GM19193 (cell line): ENCODE measurements at regions not wholly inside any gene's neighbourhood (a gene's known extent, or its start where the extent isn't known, plus 50 kb on each side); places are given as distances from the start of the nearest gene placed in this dataset.

Experiments
- POLR2A ChIP-seq: IDR thresholded peaks from 4 replicates; pipeline ENCODE4 v1.6.1; 2011; ENCODE audit not compliant: insufficient read depth, insufficient read length; ENCODE audit errors: extremely low read depth

DNA sequence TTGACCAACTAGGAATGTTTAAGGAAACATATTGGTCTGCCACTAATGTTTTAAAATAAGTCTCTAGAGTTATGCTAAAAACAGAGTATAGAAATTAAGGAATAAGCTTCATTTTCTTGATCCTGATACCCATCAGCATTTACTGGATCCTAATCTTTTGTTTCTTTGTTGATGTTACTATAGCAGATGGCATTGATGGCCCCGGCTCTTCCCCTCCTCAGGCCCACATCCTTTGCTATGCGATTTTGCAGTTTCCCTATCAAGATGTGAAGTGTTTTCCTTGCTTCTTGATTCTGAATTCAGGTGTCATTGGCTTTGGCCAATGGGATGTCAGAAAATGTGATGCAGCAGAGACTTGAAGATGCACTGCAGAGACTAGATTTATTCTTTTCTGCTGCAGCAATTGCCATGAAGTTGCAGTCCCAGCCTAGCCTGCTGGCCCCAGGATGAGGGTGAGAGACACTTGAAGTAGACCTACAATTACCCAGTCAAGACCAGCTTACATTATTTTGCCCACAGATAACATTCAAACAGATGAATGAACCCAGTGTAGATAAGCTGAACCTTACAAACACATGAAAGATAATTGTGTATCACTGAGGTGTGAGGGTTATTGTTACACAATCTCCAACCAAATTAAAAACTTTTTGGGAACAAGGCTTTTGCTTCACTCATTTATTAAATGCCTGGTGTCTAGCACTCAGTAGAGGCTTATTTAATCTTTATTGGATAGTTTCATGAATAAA is 115.2 kb upstream of the ITGA4 start:
- TF ChIP-seq POLR2A: no peak

DNA sequence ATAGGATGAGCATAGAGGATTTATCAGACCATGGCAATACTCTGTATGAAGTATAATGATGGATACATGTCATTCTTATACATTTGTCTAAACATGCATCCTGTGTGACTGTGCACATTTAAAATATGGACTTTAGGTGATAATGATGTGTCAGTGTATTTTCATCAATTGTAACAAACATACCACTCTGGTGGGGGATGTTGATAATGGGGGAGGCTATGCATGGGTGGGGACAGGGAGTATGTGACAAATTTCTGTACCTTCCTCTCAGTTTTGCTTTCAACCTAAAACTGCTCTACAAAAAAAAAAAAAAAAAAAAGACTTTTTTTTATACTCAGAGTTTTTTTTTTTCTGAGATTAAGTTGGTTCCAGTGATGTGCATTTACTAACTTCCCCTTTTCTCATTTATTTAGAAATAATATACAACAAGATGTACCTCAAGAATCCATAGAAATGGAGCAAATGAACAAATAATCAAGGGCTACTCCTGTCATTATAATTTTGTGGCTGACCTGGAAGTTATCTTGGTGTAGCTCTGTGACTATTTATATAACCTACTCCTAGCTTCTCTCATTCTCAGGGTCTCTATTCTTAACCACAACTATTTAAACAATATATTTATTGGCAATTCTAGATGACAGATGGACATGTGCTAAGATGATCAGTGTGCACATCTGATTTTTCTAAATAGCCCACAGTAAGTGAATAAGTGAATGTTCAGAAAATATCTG is 108.9 kb upstream of the ITGA4 start:
- no peak for TF ChIP-seq POLR2A

DNA sequence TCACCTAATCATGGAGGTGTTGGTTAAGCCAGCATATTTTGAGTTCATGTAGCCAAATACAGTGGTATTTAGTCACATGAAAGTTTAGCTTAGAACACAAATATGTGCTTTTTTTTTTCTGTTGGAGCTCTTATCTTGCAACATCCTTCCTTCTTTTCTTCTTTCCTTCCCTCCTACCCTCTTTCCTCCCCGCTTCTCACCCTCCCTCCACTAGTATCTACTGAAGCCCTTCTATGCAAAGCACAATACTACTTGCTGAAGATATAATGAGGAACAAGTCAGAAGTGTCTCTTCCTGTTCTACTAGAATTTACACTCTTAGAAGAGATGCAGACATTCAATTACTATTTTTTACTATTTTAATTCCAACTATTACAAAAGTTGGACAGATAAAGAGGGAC is 105.0 kb upstream of the ITGA4 start:
- no peak for TF ChIP-seq POLR2A

DNA sequence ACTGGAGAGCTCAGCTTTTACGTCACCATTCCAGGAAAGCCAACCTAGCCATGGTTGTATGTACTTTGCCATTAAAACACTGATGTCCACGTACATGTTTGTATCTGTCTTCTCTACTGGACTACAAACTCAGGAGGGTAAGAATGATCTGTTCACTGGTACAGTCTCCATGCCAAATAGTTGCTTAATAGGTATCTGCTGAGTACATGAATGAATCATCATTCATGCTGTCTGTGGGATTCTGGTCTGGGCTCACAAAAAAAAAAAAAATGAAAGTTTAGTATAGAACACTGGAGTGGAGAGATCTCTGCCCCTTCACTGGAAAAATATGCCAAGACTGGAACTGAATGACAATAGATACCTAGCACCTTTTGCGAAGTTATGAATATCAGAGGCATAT is 102.6 kb upstream of the ITGA4 start:
- TF ChIP-seq POLR2A: no peak

DNA sequence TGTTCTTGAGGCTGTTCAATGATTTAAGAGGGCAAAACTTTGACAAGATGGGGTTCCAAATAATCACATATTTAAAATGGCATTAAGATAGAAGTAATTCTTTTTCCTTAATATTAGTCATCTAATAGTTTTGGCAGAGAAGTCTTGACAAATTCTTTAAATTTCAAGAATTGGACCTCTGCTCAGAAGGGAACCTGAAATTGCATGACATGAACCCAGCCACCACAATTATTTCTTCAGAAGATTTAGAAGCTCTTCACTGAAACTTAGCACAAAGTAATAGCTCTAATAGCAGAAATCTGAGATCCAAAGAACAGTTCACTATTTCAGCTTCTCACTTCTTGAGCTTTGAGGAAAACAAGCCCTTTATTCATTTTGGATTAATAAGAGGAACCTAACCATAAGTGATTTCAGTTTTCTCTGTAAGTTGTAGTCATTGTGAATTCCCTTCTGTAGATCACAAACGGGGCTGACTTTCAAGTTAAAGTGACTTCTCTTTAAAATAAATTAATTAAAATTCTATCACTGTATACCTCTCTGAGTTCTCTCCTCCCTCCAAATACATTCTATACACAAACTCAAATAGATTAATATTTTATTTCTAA is 100.6 kb upstream of the ITGA4 start:
- no peak for TF ChIP-seq POLR2A

DNA sequence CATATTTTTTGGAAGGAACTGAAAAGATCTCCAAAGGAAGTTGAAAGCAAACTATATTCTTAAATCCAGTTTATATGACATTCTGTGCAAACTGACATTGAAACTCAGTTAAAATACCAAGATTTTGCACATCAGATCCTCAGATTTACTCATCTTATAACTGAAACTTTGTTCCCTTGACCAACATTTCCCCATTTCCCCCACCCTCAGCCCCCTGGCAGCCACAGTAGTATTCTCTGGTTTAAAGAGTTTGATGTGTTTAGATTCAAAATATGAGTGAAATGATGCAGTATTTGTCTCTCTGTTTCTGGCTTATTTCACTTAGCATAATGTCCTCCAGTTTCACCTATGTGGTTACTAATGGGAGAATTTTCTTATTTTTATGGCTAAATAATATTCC is 99.2 kb upstream of the ITGA4 start:
- TF ChIP-seq POLR2A: no peak

DNA sequence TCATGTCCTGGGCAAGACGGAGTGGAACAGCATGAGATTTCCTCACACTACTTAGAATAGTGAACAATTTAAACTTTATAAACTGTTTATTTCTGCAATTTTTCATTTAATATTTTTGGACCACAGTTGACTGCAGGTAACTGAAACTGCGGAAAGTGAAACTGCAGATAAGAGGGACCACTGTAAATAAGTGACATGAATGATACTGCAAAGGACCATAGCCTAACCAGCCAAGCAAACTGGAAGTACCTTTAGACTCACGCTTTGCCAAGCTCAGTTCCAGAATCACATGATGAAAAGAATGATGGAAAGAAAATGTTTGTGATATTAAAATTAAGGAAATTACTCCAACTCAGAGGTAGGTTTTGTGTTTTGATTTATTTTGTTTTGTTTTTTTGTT is 94.6 kb upstream of the ITGA4 start:
- TF ChIP-seq POLR2A: no peak

DNA sequence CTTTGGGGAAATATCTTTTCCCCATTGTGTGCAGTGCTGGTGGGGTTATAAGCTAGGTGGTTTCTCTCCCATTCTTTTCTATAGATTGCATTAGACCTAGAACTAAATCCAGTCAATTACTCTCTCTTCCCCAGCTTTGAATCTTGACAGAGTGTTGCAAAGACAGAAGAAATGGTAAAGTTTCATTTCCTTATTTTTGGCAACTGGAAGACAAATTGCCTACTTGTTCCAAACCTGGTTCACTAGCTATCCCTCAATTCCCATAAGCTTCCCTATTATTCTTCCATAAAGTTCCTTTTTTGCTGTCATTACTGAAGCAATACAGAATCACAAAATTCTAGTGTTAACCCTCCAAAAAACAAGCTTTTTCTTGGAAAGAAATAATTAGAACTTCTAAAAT is 94.0 kb upstream of the ITGA4 start:
- TF ChIP-seq POLR2A: no peak

DNA sequence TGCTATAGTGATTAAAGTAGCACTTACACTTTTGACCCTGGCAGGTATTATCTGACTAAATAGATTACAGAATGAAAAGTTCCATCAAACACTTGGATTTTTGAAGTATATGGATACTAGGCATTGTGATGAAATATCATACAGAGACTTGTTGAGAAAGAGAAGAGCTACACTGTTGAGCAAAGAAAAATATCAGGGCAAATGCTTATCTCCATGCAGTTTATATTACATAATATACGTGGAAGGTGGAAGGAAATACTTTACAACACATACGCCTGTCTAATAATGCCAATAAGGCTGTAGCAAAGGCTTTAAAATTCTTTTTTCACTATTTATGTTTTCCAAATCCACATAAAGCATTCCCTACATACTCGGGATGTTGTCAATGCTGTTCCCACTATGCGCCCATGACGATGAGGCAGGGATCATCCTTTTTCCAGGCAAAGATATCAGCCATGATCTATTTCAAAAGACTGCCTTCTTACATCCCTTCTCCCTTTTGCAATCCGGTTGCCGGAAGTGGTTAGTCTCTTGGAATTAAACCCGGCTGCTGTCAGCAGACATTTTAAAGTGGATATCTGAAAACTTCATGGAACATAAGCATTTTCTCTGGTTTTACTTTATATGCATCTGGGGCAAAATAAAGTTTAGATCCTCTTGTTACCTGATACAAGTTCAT is 92.6 kb upstream of the ITGA4 start:
- no peak for TF ChIP-seq POLR2A

DNA sequence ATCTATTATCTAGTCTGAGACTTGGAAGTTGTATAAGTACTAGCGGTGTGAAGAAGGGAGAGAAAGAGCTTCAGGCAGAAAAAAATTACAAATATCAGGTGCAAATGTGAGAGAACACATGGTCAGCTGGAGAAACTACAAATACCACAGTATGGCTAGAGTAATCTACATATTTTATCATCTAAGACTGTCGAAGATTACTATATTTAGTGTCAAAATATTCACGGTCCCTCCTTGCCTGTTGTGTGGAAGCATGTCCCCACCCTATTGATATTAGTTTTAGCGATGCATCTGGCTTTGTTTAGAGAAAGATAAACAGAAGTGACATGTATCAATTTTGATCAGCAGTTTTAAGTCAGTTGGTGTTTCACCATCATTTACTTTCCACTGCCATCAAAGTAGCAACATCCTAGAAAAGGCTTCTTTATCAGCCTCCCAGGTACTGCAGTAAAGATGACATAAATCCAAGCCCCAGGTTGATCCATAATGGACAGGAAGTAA is 90.5 kb upstream of the ITGA4 start:
- no peak for TF ChIP-seq POLR2A

DNA sequence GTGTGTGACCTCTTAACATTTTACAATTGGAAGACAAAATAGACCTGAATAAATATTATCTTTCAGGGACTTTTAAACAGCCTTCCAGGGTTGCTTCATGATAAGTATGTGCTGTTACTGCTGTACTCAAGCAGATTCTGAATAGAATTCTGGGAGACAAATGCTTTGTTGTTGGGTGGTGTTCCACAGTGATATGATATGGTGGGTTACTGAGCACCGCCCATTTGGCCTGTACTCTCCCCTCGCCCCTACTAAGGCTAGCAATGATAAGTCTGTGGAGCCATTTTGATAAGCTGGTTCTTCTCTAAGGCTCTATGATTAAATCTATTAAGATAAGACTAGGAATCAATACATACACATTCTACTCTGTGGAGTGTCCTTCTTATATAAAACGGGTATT is 89.8 kb upstream of the ITGA4 start:
- TF ChIP-seq POLR2A: no peak

DNA sequence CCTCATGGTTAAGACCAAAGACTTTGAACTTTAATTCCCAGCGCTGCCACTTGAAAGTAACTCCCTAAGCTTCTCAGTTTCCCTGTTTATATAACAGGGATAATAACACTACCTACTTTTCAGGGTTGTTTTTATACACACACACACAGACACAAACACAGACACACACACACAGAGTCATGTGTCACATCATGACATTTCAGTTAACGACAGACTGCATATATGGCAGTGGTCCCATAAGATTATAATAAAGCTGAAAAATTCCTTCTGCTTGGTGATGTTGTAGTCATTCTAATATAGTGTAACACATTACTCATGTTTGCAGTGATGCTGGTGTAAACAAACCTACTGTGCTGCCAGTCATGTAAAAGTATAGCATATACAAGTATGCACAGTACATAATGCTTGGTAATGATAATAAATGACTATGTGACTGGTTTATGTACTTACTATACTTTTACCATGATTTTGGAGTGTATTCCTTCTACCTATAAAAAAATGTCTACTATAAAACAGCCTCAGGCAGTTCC is 89.2 kb upstream of the ITGA4 start:
- no peak for TF ChIP-seq POLR2A

DNA sequence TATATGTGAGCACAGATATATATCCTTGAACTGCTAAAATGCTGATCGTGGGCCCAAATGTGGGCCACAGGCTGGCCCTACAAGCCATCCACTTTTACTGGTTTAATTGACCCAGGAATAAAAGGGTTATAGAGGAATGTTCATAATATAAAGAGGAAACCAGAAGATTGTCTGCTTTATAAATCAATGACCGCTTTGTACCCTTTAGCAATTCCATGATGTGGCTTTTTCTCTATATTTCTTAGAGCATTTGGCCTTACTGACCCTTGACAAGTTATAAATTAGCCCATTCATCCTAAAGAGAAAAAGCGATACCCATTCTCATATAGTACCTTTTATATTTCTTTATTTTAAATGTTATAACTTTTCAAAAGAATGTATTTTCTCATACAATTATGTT is 87.1 kb upstream of the ITGA4 start:
- no peak for TF ChIP-seq POLR2A

DNA sequence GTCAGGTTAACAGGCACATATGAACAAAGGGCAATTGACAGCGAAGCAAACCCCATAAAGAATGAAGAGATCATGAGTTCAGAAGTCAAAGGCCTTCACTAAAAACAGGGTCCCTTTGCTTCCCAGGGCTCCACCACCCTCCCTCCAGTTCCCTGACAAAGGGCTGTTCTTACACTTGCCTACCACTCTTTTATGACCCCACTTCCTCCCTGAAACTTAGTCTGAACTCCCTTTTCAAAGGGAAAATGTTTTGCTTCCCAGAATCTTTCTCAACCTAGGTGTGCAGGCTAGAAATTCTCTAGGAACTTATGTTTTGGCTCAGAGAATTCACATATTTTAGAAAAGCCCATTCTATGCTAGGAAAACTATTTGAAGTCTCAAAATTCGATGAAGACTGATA is 86.0 kb upstream of the ITGA4 start:
- TF ChIP-seq POLR2A: no peak
